VCaP (cell line): ENCODE measurements at regions not wholly inside any gene's neighbourhood (a gene's known extent, or its start where the extent isn't known, plus 50 kb on each side); places are given as distances from the start of the nearest gene placed in this dataset.
"Not testable (repeated sequence)": the region's sequence is repeated elsewhere in the genome, so short reads cannot be mapped to it uniquely, and the experiment has no call there.

Experiments used
- H3K27ac ChIP-seq: fragments of 450-650 bp; 2 replicates; pipeline ENCODE4 v1.5.1; 2017
- TF ChIP-seq, protein P1 (sequence below): fragments of 450-650 bp; conservative IDR thresholded peaks from 2 replicates; pipeline ENCODE4 v1.5.1; 2017; ENCODE audit warnings: mild to moderate bottlenecking, moderate library complexity

DNA sequence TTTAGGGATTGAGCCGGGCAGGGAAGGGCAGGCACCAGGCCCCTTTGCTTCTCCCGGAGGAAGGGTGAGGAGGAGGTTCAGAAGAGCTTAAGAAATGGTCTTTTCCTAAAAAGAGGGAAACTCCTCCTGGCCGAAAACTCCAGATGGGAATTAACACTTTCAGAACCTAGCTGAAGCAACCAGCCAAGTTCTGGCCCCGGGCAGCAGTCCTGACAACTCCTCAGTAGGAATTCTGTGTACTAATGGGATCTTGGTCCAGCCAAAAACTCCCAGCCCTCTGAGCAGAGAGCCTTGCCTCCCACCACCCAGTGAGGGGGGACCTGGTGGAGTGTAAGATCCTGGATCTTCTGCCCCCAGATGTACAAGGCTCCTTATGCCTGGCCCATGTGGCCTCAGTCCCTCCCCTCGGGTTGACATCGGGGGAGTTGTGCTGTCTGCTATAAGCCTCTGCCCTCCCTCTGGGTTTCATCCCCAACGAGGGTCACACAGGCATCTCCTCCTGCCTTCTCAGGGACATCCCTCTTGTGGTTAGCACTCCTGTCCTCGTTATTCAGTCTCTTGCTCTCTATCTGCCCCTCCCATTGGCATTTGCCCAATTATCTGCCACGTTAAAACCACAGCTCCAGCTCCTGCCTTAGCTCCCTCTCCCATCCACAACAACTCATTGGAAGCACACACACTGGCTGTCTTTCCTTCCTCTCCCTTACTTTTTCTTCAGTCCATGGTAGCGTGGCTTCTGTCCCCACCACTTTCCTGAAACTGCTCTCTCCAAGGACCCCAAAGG lies 184.6 kb downstream of the CYP26B1 start:
- no peak overlapping the region for H3K27ac ChIP-seq
- TF ChIP-seq, protein P1, sequence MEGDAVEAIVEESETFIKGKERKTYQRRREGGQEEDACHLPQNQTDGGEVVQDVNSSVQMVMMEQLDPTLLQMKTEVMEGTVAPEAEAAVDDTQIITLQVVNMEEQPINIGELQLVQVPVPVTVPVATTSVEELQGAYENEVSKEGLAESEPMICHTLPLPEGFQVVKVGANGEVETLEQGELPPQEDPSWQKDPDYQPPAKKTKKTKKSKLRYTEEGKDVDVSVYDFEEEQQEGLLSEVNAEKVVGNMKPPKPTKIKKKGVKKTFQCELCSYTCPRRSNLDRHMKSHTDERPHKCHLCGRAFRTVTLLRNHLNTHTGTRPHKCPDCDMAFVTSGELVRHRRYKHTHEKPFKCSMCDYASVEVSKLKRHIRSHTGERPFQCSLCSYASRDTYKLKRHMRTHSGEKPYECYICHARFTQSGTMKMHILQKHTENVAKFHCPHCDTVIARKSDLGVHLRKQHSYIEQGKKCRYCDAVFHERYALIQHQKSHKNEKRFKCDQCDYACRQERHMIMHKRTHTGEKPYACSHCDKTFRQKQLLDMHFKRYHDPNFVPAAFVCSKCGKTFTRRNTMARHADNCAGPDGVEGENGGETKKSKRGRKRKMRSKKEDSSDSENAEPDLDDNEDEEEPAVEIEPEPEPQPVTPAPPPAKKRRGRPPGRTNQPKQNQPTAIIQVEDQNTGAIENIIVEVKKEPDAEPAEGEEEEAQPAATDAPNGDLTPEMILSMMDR = no peak

DNA sequence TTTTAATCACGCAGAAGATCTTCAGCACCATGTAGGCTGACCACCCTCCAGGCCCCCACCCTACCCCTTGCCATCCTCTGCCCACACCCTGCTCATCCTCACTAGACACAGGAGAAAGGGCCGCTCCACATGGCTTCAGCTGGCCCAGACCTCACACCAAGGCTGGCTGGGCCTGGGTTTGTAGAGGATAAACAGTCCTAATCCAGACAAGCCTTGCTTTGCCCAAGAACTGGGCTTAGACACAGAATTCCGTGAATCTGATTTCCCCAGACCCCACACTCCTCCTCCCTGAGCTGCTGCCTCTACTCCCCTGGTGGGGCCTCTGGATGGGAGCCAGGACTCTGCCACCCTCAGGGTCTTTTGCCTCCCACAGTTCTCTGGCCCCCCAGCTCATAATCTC lies 185.3 kb downstream of the CYP26B1 start:
- H3K27ac ChIP-seq = no peak overlapping the region
- TF ChIP-seq, protein P1 = no peak

DNA sequence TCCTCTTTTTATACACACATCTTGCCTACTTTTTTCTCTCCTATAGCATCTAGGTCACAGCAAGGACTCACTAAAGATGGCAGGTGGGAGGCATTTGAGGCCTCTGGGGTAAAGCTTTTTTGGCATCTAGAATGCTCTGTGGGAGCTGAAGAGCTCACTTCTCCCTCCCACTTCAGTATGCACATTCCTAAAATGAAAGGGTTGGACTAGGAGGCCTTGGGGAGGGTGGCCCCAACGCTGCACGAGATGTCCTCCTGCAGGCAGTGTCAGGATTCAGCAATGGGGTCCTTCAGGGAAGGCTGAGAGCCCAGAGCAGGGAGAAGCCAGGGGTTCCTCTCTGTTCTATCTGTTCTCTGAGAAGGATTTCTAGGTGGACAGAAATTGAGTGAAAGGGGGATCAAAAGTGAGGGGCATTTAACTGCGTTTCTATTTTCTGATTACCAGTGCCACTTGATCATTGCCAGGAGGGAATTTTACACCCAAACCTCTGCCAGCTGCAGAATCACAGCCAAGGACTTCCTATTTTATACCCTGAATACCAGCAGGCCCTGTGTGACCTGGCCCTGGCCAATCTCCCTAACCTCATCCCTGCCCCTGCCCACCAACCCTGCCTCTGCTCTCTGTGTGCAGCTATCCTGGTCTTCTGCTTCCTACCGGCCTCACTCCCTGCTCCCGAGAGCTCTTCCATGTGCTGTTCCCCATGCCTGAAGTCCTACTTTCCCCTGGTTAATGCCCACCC lies 186.2 kb downstream of the CYP26B1 start:
- no peak overlapping the region for H3K27ac ChIP-seq
- TF ChIP-seq, protein P1 = no peak

DNA sequence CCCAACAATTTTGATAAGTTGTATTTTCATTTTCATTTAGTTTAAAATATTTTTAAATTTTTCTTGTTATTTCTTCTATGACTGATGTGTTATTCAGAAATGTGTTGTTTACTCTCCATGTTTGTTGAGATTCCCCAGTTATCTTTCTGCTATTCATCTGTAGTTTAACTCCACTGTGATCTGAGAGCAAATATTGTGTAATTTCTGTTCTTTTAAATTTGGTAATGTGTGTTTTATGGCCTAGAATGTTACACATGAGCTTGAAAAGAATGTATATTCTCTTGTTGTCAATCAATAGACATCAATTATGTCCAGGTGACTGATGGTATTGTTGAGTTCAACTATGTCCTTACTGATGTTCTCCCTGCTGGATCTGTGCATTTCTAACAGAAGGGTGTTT lies 188.2 kb downstream of the CYP26B1 start:
- no peak overlapping the region for H3K27ac ChIP-seq

DNA sequence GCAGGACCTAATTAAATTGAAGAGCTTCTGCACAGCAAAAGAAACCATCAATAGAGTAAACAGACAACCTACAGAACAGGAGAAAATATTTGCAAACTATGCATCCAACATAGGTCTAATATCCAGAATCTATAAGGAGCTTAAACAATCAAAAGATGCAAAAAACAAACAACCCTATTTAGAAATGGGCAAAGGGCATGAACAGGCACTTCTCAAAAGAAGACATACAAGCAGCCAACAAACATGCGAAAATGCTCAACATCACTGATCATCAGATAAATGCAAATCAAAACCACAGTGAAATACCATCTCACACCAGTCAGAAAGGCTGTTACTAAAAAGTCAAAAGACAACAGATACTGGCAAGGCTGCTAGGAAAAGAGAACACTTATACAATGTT lies 189.2 kb downstream of the CYP26B1 start:
- not testable (repeated sequence) for H3K27ac ChIP-seq

More for the DNA sequence above, 188.2 kb downstream of the CYP26B1 start:
- TF ChIP-seq, protein P1 = no peak

DNA sequence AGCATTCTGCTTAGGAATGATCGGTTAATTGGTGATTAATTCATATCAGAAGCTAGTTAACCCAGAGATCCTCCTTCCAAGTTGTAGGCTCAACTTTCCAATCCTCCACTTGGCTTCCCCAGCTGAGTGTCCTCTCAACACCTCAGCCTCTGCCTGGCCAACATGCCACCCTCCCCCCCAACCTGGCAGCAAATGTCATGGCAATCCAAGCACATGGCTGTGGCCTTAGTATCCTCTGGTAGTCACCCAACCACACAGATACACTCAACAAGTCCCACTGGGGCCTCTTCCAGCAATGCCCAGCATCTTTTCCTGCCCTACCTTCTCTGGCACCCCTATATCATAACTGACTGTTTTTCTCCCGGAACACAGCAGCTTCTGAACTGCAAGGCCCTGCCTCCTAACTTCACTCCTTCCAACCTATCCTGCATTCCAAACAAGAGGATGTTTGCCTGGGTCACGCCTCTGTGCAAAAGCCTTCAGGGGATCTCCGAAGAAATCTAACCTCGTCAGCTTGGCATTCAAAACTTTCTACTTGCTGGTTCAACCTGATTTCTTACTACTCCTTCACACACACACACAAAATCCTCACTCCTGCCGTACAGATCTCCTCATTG lies 195.0 kb downstream of the CYP26B1 start:
- TF ChIP-seq, protein P1 = no peak
- no peak overlapping the region for H3K27ac ChIP-seq

DNA sequence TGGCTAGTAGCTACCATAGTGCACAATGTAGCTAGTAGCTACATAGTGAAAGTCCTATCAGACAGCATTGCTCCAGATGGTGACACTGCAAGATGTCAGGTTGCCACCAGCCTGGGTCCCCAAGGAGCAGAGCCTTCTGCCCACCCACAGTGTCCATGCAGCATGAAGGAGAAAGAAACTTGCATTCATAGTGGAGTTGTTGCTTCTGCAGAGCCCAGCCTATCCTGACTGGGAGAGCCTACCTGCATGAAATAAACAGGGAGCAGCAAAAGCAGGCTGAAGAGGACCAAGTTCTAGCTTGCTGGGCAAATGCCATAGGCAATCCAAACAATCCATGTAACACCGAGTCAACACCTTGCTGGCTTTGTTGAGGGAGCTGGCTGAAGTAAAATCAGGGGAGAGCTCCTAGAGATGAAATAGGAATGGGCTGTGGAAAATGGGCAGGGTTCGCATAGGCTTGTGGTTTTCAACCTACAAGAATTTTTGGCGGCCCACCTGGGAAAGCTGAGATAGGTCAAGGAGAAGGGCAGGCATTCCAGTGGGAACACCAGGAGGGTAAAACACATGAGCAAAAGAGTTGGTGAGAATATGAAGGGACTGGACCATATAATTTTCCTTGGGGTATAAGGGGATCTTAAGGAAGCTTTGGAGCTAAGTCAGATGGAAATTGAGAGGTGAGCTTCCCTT lies 195.8 kb downstream of the CYP26B1 start:
- H3K27ac ChIP-seq = no peak overlapping the region
- TF ChIP-seq, protein P1 = no peak
